ENCODE measurements at regions not wholly inside any gene's neighbourhood (a gene's known extent, or its start where the extent isn't known, plus 50 kb on each side); places are given as distances from the start of the nearest gene placed in this dataset.

- peak; percentile 91 for DNase-seq
Observed at GRCh38 chr2:58920001-58920400, 678.9 kb upstream of the FANCL start.

GRCh38 chr2:58919316-58919715 lies 678.2 kb upstream of the FANCL start:
- no peak for DNase-seq

- peak; percentile 90 for DNase-seq
Observed at GRCh38 chr2:58918141-58918540, 677.0 kb upstream of the FANCL start.

- no peak for DNase-seq
Observed at GRCh38 chr2:58917596-58917995, 676.5 kb upstream of the FANCL start.

- DNase-seq = no peak
Observed at GRCh38 chr2:58916063-58916462, 674.9 kb upstream of the FANCL start.

- no peak for DNase-seq
Observed at GRCh38 chr2:58914733-58915505, 673.8 kb upstream of the FANCL start.

- DNase-seq = no peak
Observed at GRCh38 chr2:58913082-58913726, 672.1 kb upstream of the FANCL start.

- DNase-seq = no peak
Observed at GRCh38 chr2:58911877-58912276, 670.8 kb upstream of the FANCL start.

GRCh38 chr2:58908501-58909154 lies 667.5 kb upstream of the FANCL start:
- no peak for DNase-seq

- no peak for DNase-seq
Observed at GRCh38 chr2:58907644-58908043, 666.5 kb upstream of the FANCL start.

- DNase-seq = no peak
Observed at GRCh38 chr2:58906081-58906645, 665.0 kb upstream of the FANCL start.

GRCh38 chr2:58904095-58904494 lies 663.0 kb upstream of the FANCL start:
- no peak for DNase-seq

- no peak for DNase-seq
Observed at GRCh38 chr2:58903427-58903826, 662.3 kb upstream of the FANCL start.

GRCh38 chr2:58900246-58901027 lies 659.3 kb upstream of the FANCL start:
- DNase-seq = peak; percentile 39

- DNase-seq = peak; percentile 83
Observed at GRCh38 chr2:58899692-58900091, 658.6 kb upstream of the FANCL start.

GRCh38 chr2:58896638-58897037 lies 655.5 kb upstream of the FANCL start:
- DNase-seq = peak; percentile 69

GRCh38 chr2:58895857-58896256 lies 654.7 kb upstream of the FANCL start:
- peak; percentile 20 for DNase-seq

- DNase-seq = no peak
Observed at GRCh38 chr2:58893656-58894351, 652.7 kb upstream of the FANCL start.

GRCh38 chr2:58891828-58892377 lies 650.8 kb upstream of the FANCL start:
- no peak for DNase-seq

GRCh38 chr2:58890865-58891525 lies 649.9 kb upstream of the FANCL start:
- DNase-seq = no peak

- no peak for DNase-seq
Observed at GRCh38 chr2:58886009-58886408, 644.9 kb upstream of the FANCL start.

Data from fibroblast of skin of back (primary cell).